H1 (cell line): ENCODE measurements at regions not wholly inside any gene's neighbourhood (a gene's known extent, or its start where the extent isn't known, plus 50 kb on each side); places are given as distances from the start of the nearest gene placed in this dataset.

Source experiments
- CTCF ChIA-PET: fragments of 300-600 bp; sonication (Branson Sonifier 250); formaldehyde crosslinking; loops from one replicate; lab custom pipeline; 2021; ENCODE audit not compliant: partially characterized antibody; lab: Charles Lee
- POLR2A ChIA-PET: fragments of 300-600 bp; sonication (Branson Sonifier 250); formaldehyde crosslinking; loops from one replicate; lab custom pipeline; 2021; ENCODE audit warnings: inconsistent platforms; ENCODE audit not compliant: partially characterized antibody; lab: Charles Lee
- DNase-seq, 2 experiments: peaks; one replicate each; pipeline versions ENCODE4 v3.0.0 to v3.0.0-alpha.2; 2010 to 2022; ENCODE audit warnings: low spot score in 2 of 2, low read depth in 1 of 2, mixed read lengths in 1 of 2
- FAIRE-seq: peaks from 2 replicates; lab custom pipeline; 2011; peaks lifted over from hg19 to GRCh38; lab: Jason Lieb, UNC
- H2AFZ ChIP-seq: 2 replicates; pipeline ENCODE4 v1.8.1; 2012; ENCODE audit warnings: low read length, inconsistent platforms
- H2AK5ac ChIP-seq: 2 replicates; pipeline ENCODE4 v1.6.1; 2013; ENCODE audit warnings: low read depth, low read length
- H2BK120ac ChIP-seq: replicated peaks from 2 replicates; pipeline ENCODE3; 2013; ENCODE audit warnings: low read depth, low read length, inconsistent platforms
- H2BK12ac ChIP-seq: 2 replicates; pipeline ENCODE4 v1.6.1; 2013; ENCODE audit warnings: low read depth, low read length
- H2BK15ac ChIP-seq: 2 replicates; pipeline ENCODE4 v1.6.1; 2013; ENCODE audit warnings: low read length
- H2BK20ac ChIP-seq: 2 replicates; pipeline ENCODE4 v1.6.1; 2013; ENCODE audit warnings: low read length
- H2BK5ac ChIP-seq: 2 replicates; pipeline ENCODE4 v1.6.1; 2013; ENCODE audit warnings: low read depth, low read length
- H3K14ac ChIP-seq: 2 replicates; pipeline ENCODE4 v1.6.1; 2013; ENCODE audit warnings: inconsistent platforms; ENCODE audit not compliant: insufficient read length
- H3K18ac ChIP-seq: 2 replicates; pipeline ENCODE4 v1.6.1; 2013; ENCODE audit warnings: low read length; ENCODE audit errors: extremely low read depth
- H3K23ac ChIP-seq: 2 replicates; pipeline ENCODE4 v1.6.1; 2013; ENCODE audit warnings: inconsistent platforms; ENCODE audit not compliant: insufficient read length
- H3K23me2 ChIP-seq: 2 replicates; pipeline ENCODE4 v1.6.1; 2013; ENCODE audit warnings: low read depth, low read length
- H3K27ac ChIP-seq: 2 replicates; pipeline ENCODE4 v1.6.1; 2011; ENCODE audit warnings: low read depth, low read length, inconsistent platforms
- H3K27me3 ChIP-seq, 4 experiments: replicated peaks in 1 of 4; 1 replicate in 1 of 4; 2 replicates in 3 of 4; pipeline versions ENCODE4 v1.6.1 to v1.8.1; 2011 to 2013; ENCODE audit warnings: low read length in 3 of 4, mild to moderate bottlenecking in 3 of 4, inconsistent platforms in 2 of 4, mixed read lengths in 2 of 4, moderate library complexity in 1 of 4; ENCODE audit not compliant: control insufficient read depth in 3 of 4, insufficient read depth in 3 of 4; ENCODE audit errors: extremely low read depth in 1 of 4
- H3K36me3 ChIP-seq, 4 experiments: 2 replicates each; pipeline versions ENCODE4 v1.6.1 to v1.8.1; 2011 to 2013; ENCODE audit warnings: mild to moderate bottlenecking in 4 of 4, low read length in 3 of 4, moderate library complexity in 2 of 4, control low read depth in 1 of 4, inconsistent platforms in 1 of 4; ENCODE audit not compliant: insufficient read depth in 4 of 4, control insufficient read depth in 2 of 4
- H3K4ac ChIP-seq: replicated peaks from 2 replicates; pipeline ENCODE3; 2013; ENCODE audit warnings: low read length, low read depth, mixed read lengths, inconsistent platforms; ENCODE audit not compliant: insufficient read length
- H3K4me1 ChIP-seq, 4 experiments: replicated peaks in 1 of 4; 1 replicate in 1 of 4; 2 replicates in 3 of 4; pipeline versions ENCODE4 v1.6.1 to v1.8.1; 2011 to 2013; ENCODE audit warnings: low read length in 3 of 4, inconsistent platforms in 2 of 4, mixed read lengths in 1 of 4; ENCODE audit not compliant: insufficient read depth in 4 of 4, control insufficient read depth in 3 of 4
- H3K4me2 ChIP-seq, 2 experiments: 2 replicates each; pipeline versions ENCODE4 v1.6.1 to v1.8.1; 2011 to 2013; ENCODE audit warnings: low read depth in 2 of 2, low read length in 2 of 2, control low read depth in 1 of 2, inconsistent platforms in 1 of 2, mild to moderate bottlenecking in 1 of 2; ENCODE audit not compliant: insufficient read depth in 1 of 2
- H3K4me3 ChIP-seq, 4 experiments: fragments of 200-600, 300-600 bp in 1 of 4; sonication (generic), shearing (Covaris generic), sonication (Bioruptor Twin) in 1 of 4; 2 replicates each; pipeline versions ENCODE4 v1.5.1 to v1.8.1; 2011 to 2016; ENCODE audit warnings: low read length in 4 of 4, low read depth in 3 of 4, control low read depth in 2 of 4, inconsistent platforms in 2 of 4, mild to moderate bottlenecking in 2 of 4, mixed read lengths in 1 of 4, moderate library complexity in 1 of 4; ENCODE audit not compliant: insufficient read depth in 2 of 4; ENCODE audit errors: extremely low read depth in 1 of 4
- H3K56ac ChIP-seq: replicated peaks from 2 replicates; pipeline ENCODE3; 2013; ENCODE audit warnings: low read depth, mild to moderate bottlenecking, mixed read lengths, low read length, inconsistent platforms; ENCODE audit not compliant: insufficient read length
- H3K79me1 ChIP-seq: 2 replicates; pipeline ENCODE4 v1.6.1; 2013; ENCODE audit warnings: low read depth, low read length, control low read depth
- H3K79me2 ChIP-seq, 2 experiments: 2 replicates each; pipeline versions ENCODE4 v1.6.1 to v1.8.1; 2012 to 2013; ENCODE audit warnings: low read length in 2 of 2, mild to moderate bottlenecking in 2 of 2, inconsistent platforms in 1 of 2; ENCODE audit not compliant: insufficient read depth in 2 of 2, control insufficient read depth in 1 of 2
- H3K9ac ChIP-seq, 4 experiments: replicated peaks in 1 of 4; 1 replicate in 1 of 4; 2 replicates in 3 of 4; pipeline versions ENCODE4 v1.6.1 to v1.8.1; 2011 to 2013; ENCODE audit warnings: low read depth in 3 of 4, low read length in 3 of 4, control low read depth in 2 of 4, mild to moderate bottlenecking in 2 of 4, moderate library complexity in 2 of 4, inconsistent platforms in 1 of 4; ENCODE audit errors: extremely low read depth in 1 of 4
- H3K9me3 ChIP-seq, 2 experiments: 2 replicates each; pipeline versions ENCODE4 v1.6.1 to v1.8.1; 2012 to 2013; ENCODE audit warnings: mild to moderate bottlenecking in 2 of 2, moderate library complexity in 2 of 2, control low read depth in 1 of 2, inconsistent platforms in 1 of 2, low read depth in 1 of 2, low read length in 1 of 2, mixed read lengths in 1 of 2; ENCODE audit not compliant: insufficient read depth in 2 of 2
- H4K20me1 ChIP-seq, 2 experiments: replicated peaks in 1 of 2; 2 replicates each; pipeline versions ENCODE3 to v1.8.1; 2011 to 2013; ENCODE audit warnings: inconsistent platforms in 2 of 2, low read length in 2 of 2, mild to moderate bottlenecking in 1 of 2; ENCODE audit not compliant: insufficient read depth in 2 of 2, control insufficient read depth in 1 of 2
- H4K5ac ChIP-seq: 2 replicates; pipeline ENCODE4 v1.6.1; 2013; ENCODE audit warnings: low read length, low read depth, mixed read lengths, inconsistent platforms; ENCODE audit not compliant: insufficient read length
- H4K8ac ChIP-seq: 2 replicates; pipeline ENCODE4 v1.8.0; 2013; ENCODE audit warnings: mild to moderate bottlenecking, moderate library complexity, low read length, inconsistent platforms; ENCODE audit not compliant: insufficient read depth; ENCODE audit errors: extremely low read depth
- H4K91ac ChIP-seq: replicated peaks from 2 replicates; pipeline ENCODE3; 2013; ENCODE audit warnings: low read length, mixed read lengths, inconsistent platforms; ENCODE audit not compliant: insufficient read length
- CBX8 ChIP-seq: fragments of 300-800, 300-1000 bp; sonication (generic); IDR thresholded peaks from 2 replicates; pipeline ENCODE4 v1.7.1; 2016; ENCODE audit warnings: low read depth, low read length, borderline replicate concordance
- CHD1 ChIP-seq: IDR thresholded peaks from 2 replicates; pipeline ENCODE4 v1.6.1; 2012; ENCODE audit warnings: low read depth, low read length, improper control_type of control experiment
- CTBP2 ChIP-seq: IDR thresholded peaks from 2 replicates; pipeline ENCODE4 v1.7.0; 2011; ENCODE audit warnings: borderline replicate concordance, mild to moderate bottlenecking, moderate library complexity, mixed read lengths, low read length; ENCODE audit not compliant: insufficient read depth, insufficient read length
- EGR1 ChIP-seq: IDR thresholded peaks from 2 replicates; pipeline ENCODE4 v1.6.1; 2011; ENCODE audit warnings: low read depth, low read length, borderline replicate concordance
- HDAC6 ChIP-seq: IDR thresholded peaks from one replicate; pipeline ENCODE4 v1.7.1; 2012; ENCODE audit warnings: low read depth, mild to moderate bottlenecking, inconsistent platforms, low read length, moderate library complexity
- POLR2AphosphoS5 ChIP-seq: IDR thresholded peaks from 2 replicates; pipeline ENCODE4 v1.6.1; 2011; ENCODE audit warnings: low read depth, low read length
- RNF2 ChIP-seq: fragments of 200-900, 300-1000 bp; sonication (generic); IDR thresholded peaks from 2 replicates; pipeline ENCODE4 v1.7.1; 2016; ENCODE audit warnings: borderline replicate concordance, low read depth, mild to moderate bottlenecking, antibody characterized with exemption, low read length; ENCODE audit not compliant: poor library complexity, severe bottlenecking; ENCODE audit errors: missing control alignments
- SIN3A ChIP-seq, 2 experiments: IDR thresholded peaks in 1 of 2; conservative IDR thresholded peaks in 1 of 2; 2 replicates each; pipeline ENCODE4 v1.6.1; 2011 to 2012; ENCODE audit warnings: low read length in 2 of 2, improper control_type of control experiment in 1 of 2, low read depth in 1 of 2, mild to moderate bottlenecking in 1 of 2
- SIRT6 ChIP-seq: IDR thresholded peaks from one replicate; pipeline ENCODE4 v1.7.1; 2012; ENCODE audit warnings: low read length, inconsistent platforms
- SIX5 ChIP-seq: IDR thresholded peaks from 2 replicates; pipeline ENCODE4 v1.6.1; 2011; ENCODE audit warnings: mild to moderate bottlenecking, low read depth, low read length
- WGBS, 2 experiments: shearing (Covaris generic) in 1 of 2; methylation state at CpG; one replicate each; pipeline versions ENCODE4 v1.1.6 to v1.1.7; 2013 to 2015; ENCODE audit warnings: low lambda C conversion rate in 2 of 2, mixed read lengths in 2 of 2, inconsistent platforms in 1 of 2, low coverage in 1 of 2, missing lambda C conversion rate in 1 of 2; ENCODE audit not compliant: insufficient replicate concordance in 2 of 2, insufficient coverage in 1 of 2, insufficient read length in 1 of 2; ENCODE audit errors: extremely low coverage in 1 of 2, missing lambda C conversion rate in 1 of 2; 5-methylcytosine and 5-hydroxymethylcytosine counted together
- TF ChIP-seq, protein P1 (sequence below), 3 experiments: IDR thresholded peaks; 1 replicate in 2 of 3; 2 replicates in 1 of 3; pipeline versions ENCODE4 v1.5.1 to v1.6.1; 2011; ENCODE audit warnings: low read length in 3 of 3, mild to moderate bottlenecking in 3 of 3, inconsistent platforms in 2 of 3, low read depth in 1 of 3, moderate library complexity in 1 of 3; ENCODE audit not compliant: insufficient read depth in 1 of 3; ENCODE audit errors: control extremely low read depth in 1 of 3

DNA sequence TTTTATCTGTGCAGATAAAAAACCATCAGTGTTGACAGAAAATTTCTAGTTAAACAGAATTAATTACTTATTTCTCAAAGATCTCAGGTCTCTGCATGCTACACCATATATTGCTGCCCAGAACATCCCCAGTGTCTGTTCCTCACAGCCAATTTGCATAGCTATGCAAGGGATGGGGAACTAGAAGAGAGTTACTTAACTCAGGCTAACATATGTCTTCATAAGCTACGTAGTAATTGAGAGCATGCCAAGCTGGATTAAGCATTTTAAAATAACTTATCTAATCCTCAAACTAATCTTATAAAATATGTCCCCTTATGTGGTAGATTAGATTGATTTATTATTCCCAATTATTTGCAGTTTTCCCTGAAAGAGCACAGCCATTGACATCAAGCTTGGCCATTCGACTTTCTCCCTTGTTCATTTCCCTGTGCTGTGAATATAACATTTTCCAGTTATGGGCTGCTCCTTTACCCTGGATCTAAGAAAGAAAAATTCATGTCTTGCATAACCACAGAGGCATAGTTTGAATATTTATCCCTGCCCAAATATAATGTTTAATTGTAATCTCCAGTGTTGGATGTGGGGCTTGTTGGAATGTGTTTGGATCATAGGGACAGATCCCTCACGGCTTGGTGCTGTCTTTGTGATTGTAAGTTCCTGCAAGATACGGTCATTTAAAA, 69.1 kb downstream of the C11orf87 start:
- DNase-seq (no peak), FAIRE-seq (no peak)
- no peaks in the 10 kb centered on the region for H3K79me1 ChIP-seq
- ChIA-PET CTCF (no interaction called here), POLR2A (no interaction called here)
- no peak overlapping the region for H2BK12ac ChIP-seq
- no peaks in the 10 kb centered on the region for H3K79me2 ChIP-seq
- no peak overlapping the region for H3K27ac ChIP-seq
- no peak overlapping the region for H2AK5ac ChIP-seq
- H3K23ac ChIP-seq: no peak overlapping the region
- H2BK5ac ChIP-seq: no peak overlapping the region
- H3K36me3 ChIP-seq: no peaks in the 10 kb centered on the region
- no peak overlapping the region for H3K4me3 ChIP-seq
- H4K5ac ChIP-seq: no peak overlapping the region
- H4K20me1 ChIP-seq: no peaks in the 10 kb centered on the region
- H3K4ac ChIP-seq: no peak overlapping the region
- H3K23me2 ChIP-seq: no peaks in the 10 kb centered on the region
- H3K27me3 ChIP-seq: no peaks in the 10 kb centered on the region
- no peaks in the 10 kb centered on the region for H3K9me3 ChIP-seq
- H3K4me1 ChIP-seq: no peaks in the 10 kb centered on the region
- WGBS, 2 experiments: 90% methylated on average over 4 of the region's 4 CpGs; no CpG with 5 or more reads in 1 of the 2 experiments
- no peak overlapping the region for H2BK20ac ChIP-seq
- no peak overlapping the region for H4K8ac ChIP-seq
- no peak overlapping the region for H3K14ac ChIP-seq
- H3K9ac ChIP-seq: no peak overlapping the region
- H2BK15ac ChIP-seq: no peak overlapping the region
- no peak overlapping the region for H4K91ac ChIP-seq
- H2BK120ac ChIP-seq: no peak overlapping the region
- H2AFZ ChIP-seq: no peak overlapping the region
- no peak overlapping the region for H3K56ac ChIP-seq
- no peak overlapping the region for H3K18ac ChIP-seq
- H3K4me2 ChIP-seq: no peak overlapping the region
- TF ChIP-seq, protein P1, sequence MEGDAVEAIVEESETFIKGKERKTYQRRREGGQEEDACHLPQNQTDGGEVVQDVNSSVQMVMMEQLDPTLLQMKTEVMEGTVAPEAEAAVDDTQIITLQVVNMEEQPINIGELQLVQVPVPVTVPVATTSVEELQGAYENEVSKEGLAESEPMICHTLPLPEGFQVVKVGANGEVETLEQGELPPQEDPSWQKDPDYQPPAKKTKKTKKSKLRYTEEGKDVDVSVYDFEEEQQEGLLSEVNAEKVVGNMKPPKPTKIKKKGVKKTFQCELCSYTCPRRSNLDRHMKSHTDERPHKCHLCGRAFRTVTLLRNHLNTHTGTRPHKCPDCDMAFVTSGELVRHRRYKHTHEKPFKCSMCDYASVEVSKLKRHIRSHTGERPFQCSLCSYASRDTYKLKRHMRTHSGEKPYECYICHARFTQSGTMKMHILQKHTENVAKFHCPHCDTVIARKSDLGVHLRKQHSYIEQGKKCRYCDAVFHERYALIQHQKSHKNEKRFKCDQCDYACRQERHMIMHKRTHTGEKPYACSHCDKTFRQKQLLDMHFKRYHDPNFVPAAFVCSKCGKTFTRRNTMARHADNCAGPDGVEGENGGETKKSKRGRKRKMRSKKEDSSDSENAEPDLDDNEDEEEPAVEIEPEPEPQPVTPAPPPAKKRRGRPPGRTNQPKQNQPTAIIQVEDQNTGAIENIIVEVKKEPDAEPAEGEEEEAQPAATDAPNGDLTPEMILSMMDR (IDR thresholded peaks at IDR 0.05; ENCODE audit: control extremely low read depth in 1 of 3, insufficient read depth in 1 of 3, low read depth in 1 of 3, low read length in 3 of 3): no peak
- TF ChIP-seq SIRT6: no peak
- no peak for TF ChIP-seq CTBP2
- no peak for TF ChIP-seq EGR1
- TF ChIP-seq CHD1: no peak
- TF ChIP-seq HDAC6: no peak
- TF ChIP-seq CBX8: no peak
- TF ChIP-seq POLR2AphosphoS5: no peak
- no peak for TF ChIP-seq SIX5
- TF ChIP-seq RNF2: no peak
- TF ChIP-seq SIN3A (conservative IDR thresholded peaks at IDR 0.05 in 1 of 2, IDR thresholded peaks at IDR 0.05 in 1 of 2; ENCODE audit: low read depth in 1 of 2, low read length in 2 of 2): no peak
